Vagina (tissue), 2 donors: ENCODE measurements at regions not wholly inside any gene's neighbourhood (a gene's known extent, or its start where the extent isn't known, plus 50 kb on each side); places are given as distances from the start of the nearest gene placed in this dataset.

Experiments used
- CTCF ChIP-seq, 3 experiments: fragments of 450-650 bp in 2 of 3; fragments of 200-600 bp in 1 of 3; sonication (generic) in 1 of 3; IDR thresholded peaks; one replicate each; pipeline ENCODE4 v1.5.1; 2017 to 2019; ENCODE audit warnings: antibody characterized with exemption in 3 of 3, mild to moderate bottlenecking in 2 of 3, moderate library complexity in 2 of 3
- POLR2A ChIP-seq, 2 donors: fragments of 450-650 bp; IDR thresholded peaks; one replicate each; pipeline ENCODE4 v1.6.1; 2017; ENCODE audit warnings: antibody characterized with exemption in 2 of 2, mild to moderate bottlenecking in 2 of 2, moderate library complexity in 2 of 2
- POLR2AphosphoS5 ChIP-seq, 2 donors: sonication (generic); formaldehyde crosslinking; IDR thresholded peaks; one replicate each; pipeline ENCODE4 v1.9.0; 2017; ENCODE audit warnings: antibody characterized with exemption in 2 of 2, mild to moderate bottlenecking in 2 of 2, low read depth in 1 of 2; ENCODE audit not compliant: insufficient read depth in 1 of 2

GRCh38 chr12:124460771-124461170 lies 106.6 kb downstream of the NCOR2 start:
- no peak for TF ChIP-seq CTCF (IDR thresholded peaks at IDR 0.05)
- no peak for TF ChIP-seq POLR2A (IDR thresholded peaks at IDR 0.05)
- no peak for TF ChIP-seq POLR2AphosphoS5 (IDR thresholded peaks at IDR 0.05; ENCODE audit: insufficient read depth in 1 of 2, low read depth in 1 of 2)
